Neutrophil (primary cell): ENCODE measurements at regions not wholly inside any gene's neighbourhood (a gene's known extent, or its start where the extent isn't known, plus 50 kb on each side); places are given as distances from the start of the nearest gene placed in this dataset.

Source experiments
- H3K27ac ChIP-seq: fragments of 200-600 bp; sonication (generic); 2 replicates; pipeline ENCODE4 v1.5.1; 2016; ENCODE audit warnings: mild to moderate bottlenecking, moderate library complexity
- H3K27me3 ChIP-seq: fragments of 200-600 bp; sonication (generic); 2 replicates; pipeline ENCODE4 v1.6.0; 2016; ENCODE audit warnings: mild to moderate bottlenecking
- H3K36me3 ChIP-seq: fragments of 200-600 bp; sonication (generic); 2 replicates; pipeline ENCODE4 v1.5.1; 2017
- H3K4me1 ChIP-seq, 2 experiments: fragments of 200-600 bp in 1 of 2; sonication (generic) in 1 of 2; 1 replicate in 1 of 2; 2 replicates in 1 of 2; pipeline versions ENCODE4 v1.5.1 to v1.6.1; 2013 to 2016; ENCODE audit warnings: low read depth in 1 of 2, low read length in 1 of 2, mild to moderate bottlenecking in 1 of 2, moderate library complexity in 1 of 2; ENCODE audit not compliant: control insufficient read depth in 1 of 2, insufficient read depth in 1 of 2
- H3K4me3 ChIP-seq, 2 experiments: fragments of 200-600 bp in 1 of 2; sonication (generic) in 1 of 2; 1 replicate in 1 of 2; 2 replicates in 1 of 2; pipeline ENCODE4 v1.5.1; 2013 to 2016; ENCODE audit warnings: low read depth in 1 of 2, low read length in 1 of 2, mild to moderate bottlenecking in 1 of 2, moderate library complexity in 1 of 2
- H3K9me3 ChIP-seq: fragments of 200-600 bp; sonication (generic); 2 replicates; pipeline ENCODE4 v1.5.1; 2016
- TF ChIP-seq, protein P1 (sequence below): fragments of 200-600 bp; sonication (generic); IDR thresholded peaks from 2 replicates; pipeline ENCODE4 v1.5.1; 2016; ENCODE audit warnings: antibody characterized with exemption

- TF ChIP-seq, protein P1, sequence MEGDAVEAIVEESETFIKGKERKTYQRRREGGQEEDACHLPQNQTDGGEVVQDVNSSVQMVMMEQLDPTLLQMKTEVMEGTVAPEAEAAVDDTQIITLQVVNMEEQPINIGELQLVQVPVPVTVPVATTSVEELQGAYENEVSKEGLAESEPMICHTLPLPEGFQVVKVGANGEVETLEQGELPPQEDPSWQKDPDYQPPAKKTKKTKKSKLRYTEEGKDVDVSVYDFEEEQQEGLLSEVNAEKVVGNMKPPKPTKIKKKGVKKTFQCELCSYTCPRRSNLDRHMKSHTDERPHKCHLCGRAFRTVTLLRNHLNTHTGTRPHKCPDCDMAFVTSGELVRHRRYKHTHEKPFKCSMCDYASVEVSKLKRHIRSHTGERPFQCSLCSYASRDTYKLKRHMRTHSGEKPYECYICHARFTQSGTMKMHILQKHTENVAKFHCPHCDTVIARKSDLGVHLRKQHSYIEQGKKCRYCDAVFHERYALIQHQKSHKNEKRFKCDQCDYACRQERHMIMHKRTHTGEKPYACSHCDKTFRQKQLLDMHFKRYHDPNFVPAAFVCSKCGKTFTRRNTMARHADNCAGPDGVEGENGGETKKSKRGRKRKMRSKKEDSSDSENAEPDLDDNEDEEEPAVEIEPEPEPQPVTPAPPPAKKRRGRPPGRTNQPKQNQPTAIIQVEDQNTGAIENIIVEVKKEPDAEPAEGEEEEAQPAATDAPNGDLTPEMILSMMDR = no peak
- Histone ChIP-seq H3K27me3 (no peaks in the 10 kb centered on the region), H3K27ac (no peak overlapping the region), H3K9me3 (no peaks in the 10 kb centered on the region), H3K4me3 (no peak overlapping the region), H3K36me3 (no peaks in the 10 kb centered on the region), H3K4me1 (no peaks in the 10 kb centered on the region)
These were observed 123.3 kb downstream of the CCER1 start for GRCh38 chr12:90831712-90832111.

- Histone ChIP-seq H3K4me1 (no peaks in the 10 kb centered on the region), H3K36me3 (no peaks in the 10 kb centered on the region), H3K27ac (no peak overlapping the region), H3K9me3 (no peaks in the 10 kb centered on the region), H3K27me3 (no peaks in the 10 kb centered on the region), H3K4me3 (no peak overlapping the region)
- TF ChIP-seq, protein P1 = no peak
These were observed 125.9 kb downstream of the CCER1 start for GRCh38 chr12:90829044-90829443.

DNA sequence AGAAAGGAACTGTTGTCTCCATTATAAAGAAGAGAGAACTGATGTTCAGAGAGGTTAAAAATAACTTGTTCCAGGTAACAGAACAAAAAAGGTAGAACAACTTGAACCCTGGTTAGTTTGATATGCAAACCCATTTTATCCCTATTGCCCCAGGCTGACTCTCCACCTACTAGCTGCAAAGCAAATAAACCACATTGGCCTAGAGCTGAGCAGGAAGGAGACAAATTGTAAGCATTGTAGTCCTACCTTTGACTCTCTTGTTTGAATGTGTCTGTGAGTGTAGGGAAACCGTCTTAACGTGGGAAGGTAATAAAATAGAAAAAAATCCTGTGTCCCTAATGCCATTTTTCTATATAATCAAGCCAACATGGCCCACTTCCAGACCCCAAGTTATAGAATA is 126.4 kb downstream of the CCER1 start:
- H3K9me3 ChIP-seq = no peaks in the 10 kb centered on the region
- TF ChIP-seq, protein P1 = no peak
- H3K27ac ChIP-seq = no peak overlapping the region
- no peaks in the 10 kb centered on the region for H3K27me3 ChIP-seq
- no peak overlapping the region for H3K4me3 ChIP-seq
- H3K4me1 ChIP-seq = no peaks in the 10 kb centered on the region
- no peaks in the 10 kb centered on the region for H3K36me3 ChIP-seq

DNA sequence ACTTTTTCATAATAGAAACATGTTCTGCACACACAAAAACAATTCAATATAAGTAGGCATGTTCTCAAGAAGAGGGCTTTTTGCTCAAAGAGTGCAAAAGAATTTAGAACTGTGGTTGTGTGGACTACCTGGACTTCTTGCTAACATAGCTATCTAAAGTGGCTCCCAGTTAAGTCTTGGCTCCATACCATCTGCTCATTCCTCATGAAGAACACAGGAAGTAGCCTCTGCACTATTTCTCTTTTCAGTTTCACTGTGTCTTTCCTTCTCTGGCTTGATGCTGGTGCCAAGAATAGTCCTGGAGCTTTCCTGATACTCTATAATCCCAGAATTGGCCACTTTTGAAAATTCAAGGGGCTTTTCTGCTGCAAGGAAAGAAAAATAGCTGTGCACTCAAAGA is 127.4 kb downstream of the CCER1 start:
- Histone ChIP-seq H3K4me1 (no peaks in the 10 kb centered on the region), H3K36me3 (no peaks in the 10 kb centered on the region), H3K9me3 (no peaks in the 10 kb centered on the region), H3K4me3 (no peak overlapping the region), H3K27ac (no peak overlapping the region), H3K27me3 (no peaks in the 10 kb centered on the region)
- TF ChIP-seq, protein P1 = no peak

DNA sequence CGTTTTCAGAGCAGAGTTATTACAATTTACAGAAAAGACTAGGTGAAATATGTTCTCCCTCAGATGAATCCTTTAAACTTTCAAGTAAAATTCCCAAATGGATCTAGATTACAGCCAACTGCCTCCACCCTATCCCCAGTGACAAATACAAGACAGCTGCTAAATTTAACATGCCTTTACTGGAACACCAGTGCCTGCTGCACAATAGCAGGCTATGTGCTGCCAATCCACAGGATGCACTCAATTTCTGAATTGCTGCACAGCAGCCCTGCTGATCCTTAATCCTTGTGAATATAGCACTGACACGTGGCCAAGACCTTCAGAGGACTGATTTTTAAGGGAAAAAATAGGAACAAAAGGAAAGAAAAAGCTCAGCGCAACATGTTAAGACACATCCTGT is 128.9 kb downstream of the CCER1 start:
- Histone ChIP-seq H3K36me3 (no peaks in the 10 kb centered on the region), H3K4me1 (no peaks in the 10 kb centered on the region), H3K9me3 (no peaks in the 10 kb centered on the region), H3K27ac (no peak overlapping the region), H3K4me3 (no peak overlapping the region), H3K27me3 (no peaks in the 10 kb centered on the region)
- TF ChIP-seq, protein P1 = no peak

DNA sequence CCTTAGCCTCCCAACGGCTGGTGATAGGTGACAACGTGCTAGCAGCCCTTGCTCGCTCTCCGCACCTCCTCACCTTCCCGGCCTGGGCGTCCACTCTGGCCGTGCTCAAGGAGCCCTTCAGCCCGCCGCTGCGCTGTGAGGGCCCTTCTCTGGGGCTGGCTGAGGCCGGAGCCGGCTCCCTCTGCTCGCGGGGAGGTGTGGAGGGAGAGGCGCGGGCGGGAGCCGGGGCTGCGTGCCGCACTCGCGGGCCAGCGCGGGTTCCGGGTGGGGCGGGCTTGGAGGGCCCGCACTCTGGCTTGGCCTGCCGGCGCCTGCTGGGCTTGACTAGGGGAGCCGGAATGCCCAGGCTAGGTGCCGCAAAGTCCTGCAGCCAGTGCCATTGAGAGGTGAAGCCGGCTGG is 131.1 kb downstream of the CCER1 start:
- H3K4me1 ChIP-seq = no peaks in the 10 kb centered on the region
- no peaks in the 10 kb centered on the region for H3K27me3 ChIP-seq
- H3K4me3 ChIP-seq = no peak overlapping the region
- H3K9me3 ChIP-seq = no peaks in the 10 kb centered on the region
- TF ChIP-seq, protein P1 = no peak
- H3K27ac ChIP-seq = no peak overlapping the region
- no peaks in the 10 kb centered on the region for H3K36me3 ChIP-seq
